ENCODE measurements at regions not wholly inside any gene's neighbourhood (a gene's known extent, or its start where the extent isn't known, plus 50 kb on each side); places are given as distances from the start of the nearest gene placed in this dataset.
"Not testable (repeated sequence)": the region's sequence is repeated elsewhere in the genome, so short reads cannot be mapped to it uniquely, and the experiment has no call there.

DNA sequence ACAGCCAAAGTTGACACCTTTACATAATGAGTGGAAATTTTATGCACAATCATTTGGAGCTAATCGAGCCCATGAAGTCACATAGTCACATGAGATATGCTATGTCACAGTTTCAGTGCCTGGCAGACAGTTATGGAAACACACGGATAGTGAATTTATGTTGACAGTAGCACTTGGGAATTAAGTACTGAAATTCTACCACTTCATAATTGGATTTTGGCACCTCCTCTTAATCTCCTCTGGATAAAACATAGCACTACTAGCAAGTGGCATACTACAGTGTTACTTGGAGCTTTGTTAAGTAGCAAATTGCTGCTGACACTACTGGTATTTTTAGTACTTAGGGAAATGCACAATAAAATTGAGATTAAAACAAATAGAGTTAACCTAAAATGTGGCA, 1679.4 kb downstream of the OTOL1 start:
- H3K27ac ChIP-seq = no peak overlapping the region
- DNase-seq (ENCODE audit: low spot score) = no peak
- no peak for ATAC-seq (ENCODE audit: insufficient number of reproducible peaks, low FRiP score, low read depth)
- H3K4me3 ChIP-seq = no peak overlapping the region
- TF ChIP-seq, protein P1, sequence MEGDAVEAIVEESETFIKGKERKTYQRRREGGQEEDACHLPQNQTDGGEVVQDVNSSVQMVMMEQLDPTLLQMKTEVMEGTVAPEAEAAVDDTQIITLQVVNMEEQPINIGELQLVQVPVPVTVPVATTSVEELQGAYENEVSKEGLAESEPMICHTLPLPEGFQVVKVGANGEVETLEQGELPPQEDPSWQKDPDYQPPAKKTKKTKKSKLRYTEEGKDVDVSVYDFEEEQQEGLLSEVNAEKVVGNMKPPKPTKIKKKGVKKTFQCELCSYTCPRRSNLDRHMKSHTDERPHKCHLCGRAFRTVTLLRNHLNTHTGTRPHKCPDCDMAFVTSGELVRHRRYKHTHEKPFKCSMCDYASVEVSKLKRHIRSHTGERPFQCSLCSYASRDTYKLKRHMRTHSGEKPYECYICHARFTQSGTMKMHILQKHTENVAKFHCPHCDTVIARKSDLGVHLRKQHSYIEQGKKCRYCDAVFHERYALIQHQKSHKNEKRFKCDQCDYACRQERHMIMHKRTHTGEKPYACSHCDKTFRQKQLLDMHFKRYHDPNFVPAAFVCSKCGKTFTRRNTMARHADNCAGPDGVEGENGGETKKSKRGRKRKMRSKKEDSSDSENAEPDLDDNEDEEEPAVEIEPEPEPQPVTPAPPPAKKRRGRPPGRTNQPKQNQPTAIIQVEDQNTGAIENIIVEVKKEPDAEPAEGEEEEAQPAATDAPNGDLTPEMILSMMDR (IDR thresholded peaks at IDR 0.05) = no peak
- no peaks in the 10 kb centered on the region for H3K27me3 ChIP-seq (replicated peaks; ENCODE audit: insufficient read depth)
- H3K9me3 ChIP-seq = no peaks in the 10 kb centered on the region
- no peaks in the 10 kb centered on the region for H3K4me1 ChIP-seq (ENCODE audit: control insufficient read depth in 1 of 2, low read depth in 2 of 2)
- no peaks in the 10 kb centered on the region for H3K36me3 ChIP-seq

DNA sequence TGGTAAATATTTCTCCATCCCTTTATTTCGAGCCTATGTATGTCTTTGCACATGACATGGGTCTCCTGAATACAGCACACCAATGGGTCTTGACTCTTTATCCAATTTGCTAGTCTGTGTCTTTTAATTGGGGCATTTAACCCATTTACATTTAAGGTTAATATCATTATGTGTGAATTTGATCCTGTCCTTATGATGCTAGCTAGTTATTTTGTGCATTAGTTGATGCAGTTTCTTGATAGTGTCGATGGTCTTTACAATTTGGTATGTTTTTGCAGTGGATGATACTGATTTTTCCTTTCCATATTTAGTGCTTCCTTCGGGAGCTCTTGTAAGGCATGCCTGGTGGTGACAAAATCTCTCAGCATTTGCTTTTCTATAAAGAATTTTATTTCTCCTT, 1675.9 kb downstream of the OTOL1 start:
- H3K4me3 ChIP-seq; ATAC-seq (ENCODE audit: insufficient number of reproducible peaks, low FRiP score, low read depth): not testable (repeated sequence)

GRCh38 chr3:163166197-163166596, 1669.6 kb downstream of the OTOL1 start:
- Histone ChIP-seq H3K4me3 (no peak overlapping the region), H3K27me3 (replicated peaks; ENCODE audit: insufficient read depth) (no peaks in the 10 kb centered on the region), H3K4me1 (ENCODE audit: control insufficient read depth in 1 of 2, low read depth in 2 of 2) (no peaks in the 10 kb centered on the region), H3K36me3 (no peaks in the 10 kb centered on the region), H3K27ac (no peak overlapping the region), H3K9me3 (no peaks in the 10 kb centered on the region)
- ATAC-seq (ENCODE audit: insufficient number of reproducible peaks, low FRiP score, low read depth) (no peak), DNase-seq (ENCODE audit: low spot score) (no peak)
- TF ChIP-seq, protein P1 (IDR thresholded peaks at IDR 0.05) = no peak

More for the DNA sequence above, 1675.9 kb downstream of the OTOL1 start:
- H3K4me1 ChIP-seq (ENCODE audit: control insufficient read depth in 1 of 2, low read depth in 2 of 2); H3K9me3 ChIP-seq; DNase-seq (ENCODE audit: low spot score); H3K36me3 ChIP-seq; H3K27me3 ChIP-seq (replicated peaks; ENCODE audit: insufficient read depth); H3K27ac ChIP-seq: not testable (repeated sequence)

DNA sequence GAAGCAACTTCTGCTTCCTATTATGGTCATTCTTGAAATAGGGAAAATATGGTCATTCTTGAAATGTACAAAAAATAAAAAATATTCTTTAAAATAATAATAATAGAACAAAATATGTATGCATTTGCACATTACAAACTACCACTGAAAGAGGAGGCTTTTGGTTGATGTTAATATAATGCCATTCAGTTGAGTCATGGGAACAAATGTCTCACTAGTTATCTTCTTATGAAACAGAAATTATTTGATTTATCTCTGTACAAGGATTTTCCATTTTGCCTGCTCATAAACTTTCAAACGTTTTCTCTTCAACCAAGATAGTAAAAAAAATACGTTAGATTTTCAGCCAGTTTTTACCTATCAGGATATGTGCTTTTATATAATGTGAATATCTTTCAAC, 1662.7 kb downstream of the OTOL1 start:
- H3K27me3 ChIP-seq (replicated peaks; ENCODE audit: insufficient read depth) = no peaks in the 10 kb centered on the region
- no peaks in the 10 kb centered on the region for H3K36me3 ChIP-seq
- DNase-seq (ENCODE audit: low spot score) (no peak), ATAC-seq (ENCODE audit: insufficient number of reproducible peaks, low FRiP score, low read depth) (no peak)
- no peaks in the 10 kb centered on the region for H3K9me3 ChIP-seq
- no peaks in the 10 kb centered on the region for H3K4me1 ChIP-seq (ENCODE audit: control insufficient read depth in 1 of 2, low read depth in 2 of 2)
- no peak overlapping the region for H3K4me3 ChIP-seq
- TF ChIP-seq, protein P1 (IDR thresholded peaks at IDR 0.05) = no peak
- H3K27ac ChIP-seq = no peak overlapping the region

DNA sequence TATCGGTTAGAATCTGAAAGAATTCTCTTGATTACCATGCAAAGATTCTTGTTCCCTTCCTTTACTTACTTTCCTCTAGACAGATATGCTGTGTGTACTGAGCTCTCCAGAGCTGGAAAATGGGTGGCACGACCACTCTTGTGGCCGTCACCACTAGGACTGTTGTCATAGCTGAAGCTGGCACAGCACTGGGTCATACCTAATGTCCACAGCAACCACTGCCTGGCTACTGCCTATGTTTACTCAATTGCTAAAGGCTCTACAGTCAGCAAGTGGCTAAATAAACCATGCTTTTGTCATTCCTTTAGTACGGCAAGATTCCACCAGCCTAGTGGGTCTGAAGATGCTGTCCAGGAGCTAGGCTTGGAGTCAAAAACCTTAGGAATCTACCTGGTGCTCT, 1643.0 kb downstream of the OTOL1 start:
- Histone ChIP-seq H3K4me3 (no peak overlapping the region), H3K4me1 (ENCODE audit: control insufficient read depth in 1 of 2, low read depth in 2 of 2) (no peaks in the 10 kb centered on the region), H3K9me3 (no peaks in the 10 kb centered on the region), H3K27me3 (replicated peaks; ENCODE audit: insufficient read depth) (no peaks in the 10 kb centered on the region), H3K36me3 (no peaks in the 10 kb centered on the region), H3K27ac (no peak overlapping the region)
- TF ChIP-seq, protein P1 (IDR thresholded peaks at IDR 0.05) = no peak
- DNase-seq (ENCODE audit: low spot score) = no peak
- ATAC-seq (ENCODE audit: insufficient number of reproducible peaks, low FRiP score, low read depth) = no peak

DNA sequence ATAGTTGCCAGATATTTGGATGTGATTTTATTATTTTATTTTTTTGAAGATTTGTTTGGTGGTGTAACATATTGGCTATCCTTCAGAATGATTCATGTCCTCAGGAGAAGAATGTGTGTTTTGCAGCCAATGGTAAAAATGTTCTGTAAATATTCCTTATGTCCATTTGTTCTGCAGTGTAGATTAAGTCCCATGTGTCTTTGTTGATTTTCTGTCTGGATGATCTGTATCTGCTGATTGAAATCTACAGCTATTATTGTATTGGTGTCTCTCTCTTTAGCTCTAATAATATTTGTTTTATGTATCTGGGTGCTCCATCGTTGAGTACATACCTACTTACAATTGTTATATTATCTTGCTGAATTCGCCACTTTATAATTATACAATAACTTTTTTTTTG, 1641.7 kb downstream of the OTOL1 start:
- TF ChIP-seq, protein P1 (IDR thresholded peaks at IDR 0.05) = no peak
- Histone ChIP-seq H3K4me1 (ENCODE audit: control insufficient read depth in 1 of 2, low read depth in 2 of 2) (no peaks in the 10 kb centered on the region), H3K36me3 (no peaks in the 10 kb centered on the region), H3K4me3 (no peak overlapping the region), H3K27me3 (replicated peaks; ENCODE audit: insufficient read depth) (no peaks in the 10 kb centered on the region), H3K27ac (no peak overlapping the region), H3K9me3 (no peaks in the 10 kb centered on the region)
- no peak for DNase-seq (ENCODE audit: low spot score)
- no peak for ATAC-seq (ENCODE audit: insufficient number of reproducible peaks, low FRiP score, low read depth)

All from thoracic aorta (tissue), 2 donors.